ENCODE measurements at regions not wholly inside any gene's neighbourhood (a gene's known extent, or its start where the extent isn't known, plus 50 kb on each side); places are given as distances from the start of the nearest gene placed in this dataset.

DNA sequence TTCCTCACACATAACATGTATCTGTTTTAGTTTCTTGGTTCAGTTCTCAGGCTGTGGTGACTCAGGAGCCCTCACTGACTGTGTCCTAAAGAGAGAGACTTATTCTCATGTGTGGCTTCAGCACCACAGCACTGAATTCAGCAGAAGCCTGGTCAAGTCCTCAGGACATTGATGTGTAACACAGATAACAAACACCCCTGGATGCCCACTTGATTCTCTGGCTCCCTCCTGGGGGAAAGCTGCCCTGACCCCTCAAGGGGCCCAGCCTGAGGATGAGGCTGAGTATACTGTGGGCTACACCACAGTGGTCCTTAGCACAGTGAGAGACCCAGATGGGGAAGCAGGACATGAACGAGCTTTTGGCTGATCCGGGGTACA, 87.2 kb upstream of the VPREB1 start:
- TF ChIP-seq, protein P1, sequence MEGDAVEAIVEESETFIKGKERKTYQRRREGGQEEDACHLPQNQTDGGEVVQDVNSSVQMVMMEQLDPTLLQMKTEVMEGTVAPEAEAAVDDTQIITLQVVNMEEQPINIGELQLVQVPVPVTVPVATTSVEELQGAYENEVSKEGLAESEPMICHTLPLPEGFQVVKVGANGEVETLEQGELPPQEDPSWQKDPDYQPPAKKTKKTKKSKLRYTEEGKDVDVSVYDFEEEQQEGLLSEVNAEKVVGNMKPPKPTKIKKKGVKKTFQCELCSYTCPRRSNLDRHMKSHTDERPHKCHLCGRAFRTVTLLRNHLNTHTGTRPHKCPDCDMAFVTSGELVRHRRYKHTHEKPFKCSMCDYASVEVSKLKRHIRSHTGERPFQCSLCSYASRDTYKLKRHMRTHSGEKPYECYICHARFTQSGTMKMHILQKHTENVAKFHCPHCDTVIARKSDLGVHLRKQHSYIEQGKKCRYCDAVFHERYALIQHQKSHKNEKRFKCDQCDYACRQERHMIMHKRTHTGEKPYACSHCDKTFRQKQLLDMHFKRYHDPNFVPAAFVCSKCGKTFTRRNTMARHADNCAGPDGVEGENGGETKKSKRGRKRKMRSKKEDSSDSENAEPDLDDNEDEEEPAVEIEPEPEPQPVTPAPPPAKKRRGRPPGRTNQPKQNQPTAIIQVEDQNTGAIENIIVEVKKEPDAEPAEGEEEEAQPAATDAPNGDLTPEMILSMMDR (IDR thresholded peaks at IDR 0.05): no peak
- TF ChIP-seq POLR2A (IDR thresholded peaks at IDR 0.05): no peak
- TF ChIP-seq POLR2AphosphoS5 (IDR thresholded peaks at IDR 0.05; ENCODE audit: insufficient read depth in 1 of 2, low read depth in 1 of 2): no peak

Measured in vagina (tissue), 2 donors.